ENCODE measurements at regions not wholly inside any gene's neighbourhood (a gene's known extent, or its start where the extent isn't known, plus 50 kb on each side); places are given as distances from the start of the nearest gene placed in this dataset.

DNA sequence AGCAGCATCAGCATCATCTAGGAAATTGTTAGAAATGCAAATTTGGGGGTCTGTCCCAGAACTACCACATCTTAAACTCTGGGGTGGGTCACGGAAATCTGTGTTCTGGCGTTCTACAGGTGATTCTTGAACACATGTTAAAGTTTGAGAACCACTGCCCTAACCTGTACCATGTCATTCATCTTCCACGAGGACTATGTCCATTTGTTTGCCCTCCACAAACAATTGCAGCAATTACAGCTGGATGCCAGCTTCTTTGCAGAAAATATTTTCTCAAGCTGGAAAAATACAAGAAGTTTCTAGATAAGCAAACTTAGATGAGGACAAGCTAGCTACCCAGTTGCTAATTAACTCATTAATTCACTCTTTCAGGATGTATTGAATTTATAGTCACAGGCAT lies 54.1 kb downstream of the MAFB start:
- H3K27me3 Mint-ChIP-seq (ENCODE audit: low read depth), result peaks cover 8% of the 10 kb centered on the region
- H3K9me3 Mint-ChIP-seq, result no peaks in the 10 kb centered on the region
- no peak overlapping the region for H3K27ac Mint-ChIP-seq
- H3K4me1 Mint-ChIP-seq, result no peaks in the 10 kb centered on the region
- DNase-seq (ENCODE audit: low spot score in 2 of 2, unreplicated experiment in 2 of 2), result no peak
- no peaks in the 10 kb centered on the region for H3K36me3 Mint-ChIP-seq
- no peak overlapping the region for H3K4me3 Mint-ChIP-seq
- TF ChIP-seq CTCF (IDR thresholded peaks at IDR 0.05; ENCODE audit: unreplicated experiment), result no peak

DNA sequence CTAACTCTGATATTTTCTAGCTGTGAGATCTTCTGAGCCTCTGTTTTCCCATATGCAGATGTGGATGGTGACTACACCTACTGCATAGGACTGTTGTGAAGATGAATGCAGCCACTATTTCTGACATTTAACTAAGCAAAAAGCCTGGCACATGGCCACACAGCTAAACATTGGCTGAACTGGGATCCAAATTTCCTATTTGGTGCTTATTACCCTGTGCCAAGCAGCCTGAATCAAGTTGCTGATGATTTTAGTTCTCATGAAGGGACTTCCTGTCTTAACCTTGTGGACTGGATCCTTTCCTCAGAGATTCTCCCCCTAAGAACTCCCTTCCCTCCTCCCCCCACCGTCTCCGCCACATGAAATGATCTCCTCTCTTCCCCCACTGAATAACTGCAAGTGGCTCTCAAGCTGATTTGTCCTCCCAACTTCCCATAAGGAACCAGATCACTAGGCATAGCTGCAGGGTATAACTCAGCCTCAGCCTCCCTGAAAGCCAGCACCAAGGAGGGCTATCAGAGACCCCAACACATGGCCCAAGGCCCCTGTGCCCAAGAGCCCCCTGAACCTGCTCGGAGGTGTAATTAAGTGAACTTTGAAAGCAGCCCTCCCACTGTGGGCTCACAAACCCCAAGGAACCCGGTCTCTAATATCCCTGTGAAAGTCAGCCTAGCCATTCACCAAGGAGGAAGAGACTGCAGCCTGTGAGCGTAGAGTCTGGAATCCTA lies 55.7 kb downstream of the MAFB start:
- Mint-ChIP-seq H3K9me3 (no peaks in the 10 kb centered on the region), H3K4me3 (no peak overlapping the region), H3K36me3 (no peaks in the 10 kb centered on the region), H3K27me3 (ENCODE audit: low read depth) (peaks cover 5% of the 10 kb centered on the region), H3K27ac (no peak overlapping the region), H3K4me1 (no peaks in the 10 kb centered on the region)
- TF ChIP-seq CTCF (IDR thresholded peaks at IDR 0.05; ENCODE audit: unreplicated experiment), result no peak
- DNase-seq (ENCODE audit: low spot score in 2 of 2, unreplicated experiment in 2 of 2), result no peak

DNA sequence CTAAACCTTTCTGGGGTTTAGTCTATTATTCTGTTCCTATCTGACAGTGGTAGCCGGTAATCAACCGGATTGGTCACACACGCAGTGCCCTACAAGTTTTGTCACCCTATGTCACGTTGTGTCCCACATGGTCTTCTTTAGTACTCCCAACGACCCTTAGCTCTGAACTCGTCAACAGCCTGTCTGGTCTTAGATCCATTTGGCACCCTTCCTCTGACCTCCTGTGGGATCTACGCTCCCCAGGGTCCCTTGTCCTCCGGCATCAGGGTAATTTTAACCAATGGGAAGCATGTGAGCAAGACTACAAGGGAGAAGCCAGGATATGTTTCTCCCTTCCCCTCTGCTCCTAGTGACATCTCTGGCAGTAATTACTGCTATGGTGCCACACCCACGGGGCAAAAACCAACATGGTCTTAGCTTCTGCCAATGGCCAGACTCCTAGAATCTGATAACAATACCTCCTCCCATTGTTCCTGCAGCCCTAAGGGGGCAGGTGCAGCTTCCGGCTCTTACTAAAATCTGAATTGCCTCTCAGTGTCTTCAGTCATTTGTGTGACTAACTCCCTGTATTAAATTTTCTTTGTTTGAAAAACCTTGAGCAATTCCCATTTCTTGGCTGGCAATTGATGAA lies 56.6 kb downstream of the MAFB start:
- H3K27ac Mint-ChIP-seq, result no peak overlapping the region
- H3K36me3 Mint-ChIP-seq, result no peaks in the 10 kb centered on the region
- DNase-seq (ENCODE audit: low spot score in 2 of 2, unreplicated experiment in 2 of 2), result no peak
- H3K9me3 Mint-ChIP-seq, result no peaks in the 10 kb centered on the region
- no peak overlapping the region for H3K4me3 Mint-ChIP-seq
- no peak for TF ChIP-seq CTCF (IDR thresholded peaks at IDR 0.05; ENCODE audit: unreplicated experiment)
- H3K27me3 Mint-ChIP-seq (ENCODE audit: low read depth), result no peaks in the 10 kb centered on the region
- no peaks in the 10 kb centered on the region for H3K4me1 Mint-ChIP-seq

DNA sequence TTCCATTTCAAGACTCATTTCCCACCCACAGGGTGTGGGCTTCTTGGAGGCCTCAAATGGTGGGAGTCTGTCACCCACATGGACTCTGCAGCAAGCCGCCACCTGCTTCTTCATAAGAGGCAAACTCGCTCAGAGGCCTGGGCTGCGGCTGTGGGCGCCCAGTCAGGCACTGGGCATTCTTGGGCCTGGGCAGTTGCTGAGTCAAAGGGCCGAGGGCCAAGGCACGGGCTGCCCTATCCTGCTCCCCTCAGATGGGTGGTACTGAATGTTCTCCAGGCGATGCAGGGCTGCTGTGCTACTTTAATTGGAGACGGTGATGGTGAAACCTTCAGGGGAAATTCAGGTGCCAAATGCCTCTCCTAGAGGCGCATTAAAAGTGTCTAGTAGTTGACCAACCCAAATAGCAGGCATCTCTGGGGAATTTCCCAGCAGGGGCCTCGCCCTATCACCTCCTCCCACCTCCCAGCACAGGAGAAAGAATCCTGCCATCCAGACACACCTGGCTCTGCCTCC lies 57.9 kb downstream of the MAFB start:
- H3K9me3 Mint-ChIP-seq, result peaks cover 7% of the 10 kb centered on the region
- H3K4me1 Mint-ChIP-seq, result no peaks in the 10 kb centered on the region
- H3K4me3 Mint-ChIP-seq, result no peak overlapping the region
- H3K27ac Mint-ChIP-seq, result no peak overlapping the region
- TF ChIP-seq CTCF (IDR thresholded peaks at IDR 0.05; ENCODE audit: unreplicated experiment), result no peak
- no peak for DNase-seq (ENCODE audit: low spot score in 2 of 2, unreplicated experiment in 2 of 2)
- H3K36me3 Mint-ChIP-seq, result no peaks in the 10 kb centered on the region
- H3K27me3 Mint-ChIP-seq (ENCODE audit: low read depth), result no peaks in the 10 kb centered on the region

DNA sequence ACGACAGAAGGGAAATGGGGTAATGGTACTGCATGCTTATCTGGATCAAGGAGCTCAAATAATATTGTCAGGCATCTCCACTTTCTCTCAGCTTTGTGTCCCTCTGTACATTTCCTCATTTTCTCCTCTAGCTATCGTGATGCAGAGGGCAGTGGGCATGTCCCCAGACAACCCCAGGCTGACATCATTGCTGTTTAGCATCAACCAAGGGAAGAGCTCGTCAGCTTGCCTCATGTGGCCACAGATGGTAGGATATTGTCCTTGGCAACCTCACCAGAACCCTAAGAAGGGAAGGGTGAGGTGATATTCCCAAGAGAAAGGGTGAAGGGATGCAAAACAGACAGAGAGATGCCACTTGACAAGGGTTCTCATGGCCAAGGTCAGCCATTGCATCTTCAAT lies 58.3 kb downstream of the MAFB start:
- TF ChIP-seq CTCF (IDR thresholded peaks at IDR 0.05; ENCODE audit: unreplicated experiment), result no peak
- no peak overlapping the region for H3K27ac Mint-ChIP-seq
- no peaks in the 10 kb centered on the region for H3K27me3 Mint-ChIP-seq (ENCODE audit: low read depth)
- DNase-seq (ENCODE audit: low spot score in 2 of 2, unreplicated experiment in 2 of 2), result no peak
- no peak overlapping the region for H3K4me3 Mint-ChIP-seq
- no peaks in the 10 kb centered on the region for H3K36me3 Mint-ChIP-seq
- H3K4me1 Mint-ChIP-seq, result no peaks in the 10 kb centered on the region
- H3K9me3 Mint-ChIP-seq, result peaks cover 12% of the 10 kb centered on the region

Data from mesothelial cell of epicardium (in vitro differentiated cells).